ENCODE measurements at regions not wholly inside any gene's neighbourhood (a gene's known extent, or its start where the extent isn't known, plus 50 kb on each side); places are given as distances from the start of the nearest gene placed in this dataset.

GRCh38 chr4:106624671-106625070, 256.1 kb upstream of the GIMD1 start:
- H3K4me3 ChIP-seq (ENCODE audit: low read depth, low read length), result no peak overlapping the region
- POLR2A ChIA-PET, result no interaction called here
- CTCF ChIA-PET, result no interaction called here
- no peak for DNase-seq (ENCODE audit: low read depth, low spot score)
- TF ChIP-seq CTCF (IDR thresholded peaks at IDR 0.05; ENCODE audit: insufficient read depth, low read length, missing control alignments), result no peak

GRCh38 chr4:106618956-106619355, 250.4 kb upstream of the GIMD1 start:
- CTCF ChIA-PET, result no interaction called here
- POLR2A ChIA-PET, result no interaction called here
- no peak for TF ChIP-seq CTCF (IDR thresholded peaks at IDR 0.05; ENCODE audit: insufficient read depth, low read length, missing control alignments)
- no peak overlapping the region for H3K4me3 ChIP-seq (ENCODE audit: low read depth, low read length)
- no peak for DNase-seq (ENCODE audit: low read depth, low spot score)

GRCh38 chr4:106615961-106616360, 247.4 kb upstream of the GIMD1 start:
- POLR2A ChIA-PET, result no interaction called here
- TF ChIP-seq CTCF (IDR thresholded peaks at IDR 0.05; ENCODE audit: insufficient read depth, low read length, missing control alignments), result no peak
- H3K4me3 ChIP-seq (ENCODE audit: low read depth, low read length), result no peak overlapping the region
- DNase-seq (ENCODE audit: low read depth, low spot score), result no peak
- CTCF ChIA-PET, result interaction anchor here (2.1 kb wide), 1 partner anchor 246 kb away, joined by 8 read pairs; no protein-coding TSS in a partner anchor

- ChIA-PET CTCF (interaction anchor here (2.1 kb wide), 1 partner anchor 245 kb away, joined by 8 read pairs; no protein-coding TSS in a partner anchor), POLR2A (no interaction called here)
- DNase-seq (ENCODE audit: low read depth, low spot score), result no peak
- TF ChIP-seq CTCF (IDR thresholded peaks at IDR 0.05; ENCODE audit: insufficient read depth, low read length, missing control alignments), result no peak
- H3K4me3 ChIP-seq (ENCODE audit: low read depth, low read length), result no peak overlapping the region
Observed at GRCh38 chr4:106615410-106615945, 246.9 kb upstream of the GIMD1 start.

- no peak overlapping the region for H3K4me3 ChIP-seq (ENCODE audit: low read depth, low read length)
- ChIA-PET CTCF (interaction anchor here (1.5 kb wide), 1 partner anchor 11 kb away, joined by 3 read pairs; no protein-coding TSS in a partner anchor), POLR2A (no interaction called here)
- DNase-seq (ENCODE audit: low read depth, low spot score), result no peak
- no peak for TF ChIP-seq CTCF (IDR thresholded peaks at IDR 0.05; ENCODE audit: insufficient read depth, low read length, missing control alignments)
Observed at GRCh38 chr4:106614441-106614840, 245.9 kb upstream of the GIMD1 start.

GRCh38 chr4:106609917-106610316, 241.3 kb upstream of the GIMD1 start:
- no peak for DNase-seq (ENCODE audit: low read depth, low spot score)
- POLR2A ChIA-PET, result no interaction called here
- CTCF ChIA-PET, result no interaction called here
- no peak overlapping the region for H3K4me3 ChIP-seq (ENCODE audit: low read depth, low read length)
- TF ChIP-seq CTCF (IDR thresholded peaks at IDR 0.05; ENCODE audit: insufficient read depth, low read length, missing control alignments), result no peak
